SIG-M5 treated with dmso at 0.1 percent for 504 hours (cell line): ENCODE measurements at regions not wholly inside any gene's neighbourhood (a gene's known extent, or its start where the extent isn't known, plus 50 kb on each side); places are given as distances from the start of the nearest gene placed in this dataset.

Source experiments
- DNase-seq: peaks from one replicate; lab custom pipeline; 2025; ENCODE audit not compliant: unreplicated experiment; lab: John Stamatoyannopoulos, UW

DNA sequence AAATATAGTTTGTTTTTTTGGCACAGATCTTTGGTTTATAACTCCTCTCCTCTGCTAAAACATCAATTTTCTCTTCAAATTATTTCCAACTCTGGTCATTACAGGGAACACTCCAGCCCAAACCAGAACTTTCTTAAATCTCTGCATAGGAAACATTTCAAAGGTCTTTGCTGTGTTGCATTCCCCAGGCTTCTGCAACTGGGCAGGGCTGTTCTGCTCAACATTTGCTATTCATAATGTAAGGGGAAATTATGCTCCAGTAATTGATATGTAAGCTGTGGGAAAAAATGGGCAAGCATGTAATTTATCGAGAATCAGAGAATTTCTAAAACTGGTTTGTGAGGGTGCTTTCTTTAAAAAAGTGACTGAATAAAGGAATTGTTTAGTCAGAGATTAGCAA lies 410.4 kb downstream of the TUSC7 start:
- no peak for DNase-seq

DNA sequence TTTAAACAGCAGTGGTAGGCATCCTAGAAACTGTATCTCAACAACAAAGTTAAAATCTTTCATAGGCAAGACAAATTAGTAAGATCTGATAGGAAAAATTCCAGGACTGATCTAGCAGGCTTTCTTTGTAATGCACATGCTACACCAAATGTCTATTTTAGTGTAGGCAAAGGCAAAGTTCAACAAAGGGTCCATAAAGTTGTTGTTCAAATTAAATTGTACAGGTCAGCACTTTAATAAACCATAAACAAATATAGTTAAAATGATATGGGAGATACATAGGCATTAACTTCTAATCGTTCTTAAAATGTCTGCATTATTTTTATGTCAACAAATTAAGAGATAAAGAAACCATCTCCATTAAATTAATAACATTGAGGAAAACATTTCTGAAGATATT lies 413.0 kb downstream of the TUSC7 start:
- DNase-seq: no peak

DNA sequence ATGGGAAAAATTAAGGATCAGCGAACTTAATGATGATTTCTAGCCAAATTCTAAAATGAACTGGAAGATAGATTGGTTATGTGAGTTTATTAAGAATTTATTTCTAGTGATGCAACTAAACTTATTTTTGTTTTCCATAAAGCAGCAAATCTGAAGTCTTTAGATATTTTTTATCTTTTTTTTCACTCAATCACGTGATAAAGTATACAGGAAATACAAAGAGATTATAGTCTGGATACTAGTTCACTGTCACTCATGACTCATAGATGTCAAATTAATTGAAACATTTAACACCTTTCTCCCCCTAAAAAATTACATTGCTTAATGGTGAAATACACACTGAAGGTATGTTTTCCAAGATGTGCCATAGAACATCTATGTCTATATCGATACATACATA lies 416.9 kb downstream of the TUSC7 start:
- no peak for DNase-seq

DNA sequence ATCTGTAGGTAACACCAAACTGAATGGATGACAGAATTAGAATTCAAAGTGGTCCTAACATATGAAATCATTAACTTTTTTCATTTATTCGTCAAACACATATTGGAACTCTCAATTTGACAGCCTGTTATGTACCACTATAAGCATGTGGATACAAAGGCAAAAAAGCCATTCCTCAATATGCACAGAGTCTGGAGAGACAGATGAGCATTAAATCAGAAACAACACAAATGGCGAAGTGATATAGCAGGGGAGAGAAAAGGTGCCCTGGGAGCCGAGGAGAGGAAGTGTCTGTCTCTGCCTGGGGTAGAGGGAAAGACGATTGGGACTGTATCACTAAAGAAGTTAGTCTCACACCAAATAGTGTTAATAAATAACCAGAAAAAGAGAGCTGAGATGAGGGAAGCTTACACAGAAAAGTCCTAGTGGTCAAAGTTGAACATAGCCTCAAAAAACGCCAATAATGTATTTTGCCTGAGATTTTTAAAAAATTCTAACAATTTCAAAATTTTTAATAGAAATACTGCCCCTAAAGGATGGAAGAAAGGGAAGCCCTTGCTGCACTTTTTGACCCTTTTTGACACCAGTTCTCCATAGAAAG lies 417.5 kb downstream of the TUSC7 start:
- DNase-seq: no peak

DNA sequence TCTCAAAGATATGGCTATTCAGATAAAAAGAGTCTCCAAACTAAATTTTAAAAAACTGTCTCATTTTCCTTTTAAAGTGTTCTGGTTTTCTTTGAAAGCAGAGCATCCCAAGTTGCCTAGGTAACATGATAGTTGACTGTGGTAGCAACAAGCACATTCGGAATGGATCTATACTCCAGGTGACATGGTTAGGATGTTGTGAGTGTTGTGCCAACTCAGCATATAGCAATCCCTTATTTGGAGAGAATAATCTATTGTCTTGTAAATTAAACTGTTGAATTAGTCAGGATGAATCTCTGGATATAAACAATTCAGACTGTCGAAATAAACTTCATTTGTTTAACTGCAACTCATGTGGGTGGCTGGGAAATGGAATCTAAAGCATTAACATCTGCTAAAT lies 418.6 kb downstream of the TUSC7 start:
- no peak for DNase-seq

DNA sequence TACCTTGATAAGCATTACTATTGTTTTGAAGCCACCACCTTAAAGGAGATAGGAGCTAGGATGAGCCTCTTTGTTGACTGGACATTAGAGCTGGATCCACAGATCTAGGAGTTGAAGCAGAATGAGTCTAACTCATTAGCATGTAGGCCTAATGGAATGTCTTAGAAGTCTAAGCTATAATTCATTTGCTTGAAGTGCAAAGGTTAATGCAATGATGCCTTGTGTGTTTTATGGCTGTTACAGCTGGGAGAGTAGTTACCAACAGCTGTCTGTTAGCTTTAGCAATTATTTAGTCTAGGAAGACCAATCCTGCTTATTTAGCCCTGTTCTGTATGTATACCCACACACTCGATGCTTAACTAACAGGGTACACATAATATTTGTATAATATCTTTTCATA lies 419.3 kb downstream of the TUSC7 start:
- DNase-seq: no peak

DNA sequence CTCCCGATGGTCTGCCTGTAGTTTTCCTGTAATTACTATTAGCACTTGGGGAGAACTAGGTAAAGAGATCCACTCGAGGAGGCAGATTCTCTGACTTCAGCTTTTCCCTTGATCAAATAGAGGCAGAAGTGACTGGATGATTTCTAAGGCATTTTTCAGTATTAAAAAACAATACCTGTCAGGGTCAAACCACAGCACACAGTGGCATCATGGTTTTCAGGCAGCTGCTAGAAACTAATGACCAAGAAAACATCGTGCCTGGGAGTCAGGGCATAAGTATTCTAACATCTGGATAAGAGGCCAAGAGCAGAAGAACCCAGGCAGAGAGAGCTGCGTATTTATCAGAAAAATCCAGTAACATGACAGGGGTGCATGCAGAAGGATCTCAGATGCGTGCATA lies 419.9 kb downstream of the TUSC7 start:
- no peak for DNase-seq

DNA sequence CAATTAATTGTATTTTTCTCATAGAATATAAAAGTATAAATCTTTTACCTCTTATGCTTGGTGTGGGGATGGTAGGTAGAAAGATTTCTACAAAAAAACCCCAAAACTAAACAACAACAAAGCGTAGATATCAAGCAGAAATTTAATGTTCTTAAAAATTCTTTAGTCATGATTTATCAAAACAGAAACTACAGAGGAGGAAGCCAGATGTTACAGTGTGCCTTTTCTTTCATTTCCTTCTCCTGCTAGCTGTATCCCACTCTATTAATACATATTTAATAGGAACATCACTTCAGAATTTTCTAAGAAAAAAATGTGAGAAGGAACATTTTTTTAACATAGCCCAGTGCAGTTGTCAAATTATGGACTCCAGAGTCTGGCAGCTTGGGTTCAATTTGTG lies 420.6 kb downstream of the TUSC7 start:
- DNase-seq: no peak

DNA sequence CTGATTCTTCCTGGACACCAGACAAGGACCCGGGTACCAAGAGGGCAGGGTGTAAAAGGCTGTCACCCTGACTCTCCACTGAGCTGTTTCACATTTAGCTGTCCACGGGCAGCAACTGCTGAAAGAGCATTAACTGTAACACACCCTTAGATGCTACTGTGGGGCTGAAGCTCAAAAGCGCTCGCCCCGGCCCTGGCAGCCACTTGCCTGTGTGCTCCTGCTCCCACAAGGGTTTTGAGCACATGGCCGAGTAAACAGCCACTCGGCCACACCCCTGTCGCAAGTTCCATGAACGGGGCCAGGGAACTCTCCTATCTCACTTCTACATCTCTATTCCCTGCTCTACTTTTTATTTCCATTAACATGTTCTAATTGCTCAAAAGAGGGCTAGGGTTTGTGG lies 421.7 kb downstream of the TUSC7 start:
- no peak for DNase-seq

DNA sequence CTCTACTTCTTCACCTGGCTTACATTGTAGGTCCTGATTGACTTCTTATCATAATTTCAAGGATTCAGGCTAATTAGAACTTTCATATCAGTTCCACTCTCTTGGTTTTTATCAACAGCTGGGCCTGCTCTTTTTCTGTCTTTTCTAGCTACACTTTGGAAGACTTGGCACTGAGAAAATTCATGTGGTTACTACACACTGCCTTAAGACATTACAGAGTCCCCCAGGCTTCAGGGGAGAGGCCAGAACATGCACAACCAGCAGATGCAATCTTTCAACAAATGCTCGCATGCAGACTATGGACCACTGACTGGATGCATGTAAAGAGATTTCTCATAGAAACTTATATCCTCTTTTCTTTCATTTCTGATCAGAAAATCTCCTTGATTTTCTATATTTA lies 423.5 kb downstream of the TUSC7 start:
- no peak for DNase-seq

DNA sequence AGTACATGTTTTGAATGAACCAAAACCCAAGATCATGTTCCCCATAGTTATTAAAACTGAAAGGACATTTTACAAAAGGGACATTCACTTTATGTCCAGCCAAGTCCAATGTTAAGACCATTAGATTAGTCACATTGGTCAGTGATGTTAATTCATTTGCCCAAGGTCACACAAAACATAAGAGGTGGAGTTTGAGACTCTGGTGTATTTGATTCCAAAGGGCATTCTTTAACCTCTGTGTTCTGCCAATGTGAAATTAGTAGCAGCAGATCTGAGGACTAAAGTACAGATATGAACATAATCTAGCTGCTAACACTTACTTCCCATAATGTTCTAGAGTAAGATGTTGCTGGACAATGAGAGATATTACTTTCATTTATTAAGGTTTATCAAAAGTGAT lies 425.6 kb downstream of the TUSC7 start:
- no peak for DNase-seq

DNA sequence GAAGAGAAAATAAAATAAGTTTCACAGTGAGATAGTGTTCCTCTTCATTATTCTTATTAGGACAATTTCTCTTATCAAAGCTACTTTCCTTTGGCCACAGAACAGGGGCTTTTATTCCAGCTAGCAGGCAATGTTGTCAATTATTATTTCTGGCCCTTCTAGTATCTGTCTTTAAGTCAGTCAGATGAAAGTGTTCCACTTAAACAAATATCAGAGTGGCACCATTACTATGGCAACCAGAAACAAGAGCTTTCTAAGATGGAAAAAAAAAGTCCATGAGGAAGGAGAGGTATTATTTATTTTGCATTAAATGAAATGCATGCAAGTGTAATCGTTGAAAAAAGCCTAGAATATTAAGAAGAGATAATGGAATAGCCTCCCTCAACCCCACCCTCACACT lies 426.4 kb downstream of the TUSC7 start:
- no peak for DNase-seq

DNA sequence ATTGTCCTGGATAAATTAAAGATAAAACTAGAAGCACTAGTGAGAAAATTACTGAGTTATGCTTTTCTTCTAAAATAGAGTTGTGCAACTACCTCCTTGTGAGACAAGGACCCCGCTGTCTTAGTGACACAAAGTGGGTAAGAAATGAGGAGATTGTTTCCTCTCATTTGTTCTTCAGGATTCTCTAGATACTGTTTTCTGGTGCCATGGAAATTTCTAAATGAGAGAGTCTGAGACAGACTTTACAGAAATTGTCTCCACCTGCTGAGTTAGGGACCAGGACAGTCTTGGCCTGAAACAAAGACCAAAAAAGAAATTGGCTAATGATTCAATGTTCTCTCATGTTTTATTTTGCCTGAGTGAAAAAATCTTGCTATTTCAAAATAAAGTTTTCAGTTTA lies 427.5 kb downstream of the TUSC7 start:
- no peak for DNase-seq

DNA sequence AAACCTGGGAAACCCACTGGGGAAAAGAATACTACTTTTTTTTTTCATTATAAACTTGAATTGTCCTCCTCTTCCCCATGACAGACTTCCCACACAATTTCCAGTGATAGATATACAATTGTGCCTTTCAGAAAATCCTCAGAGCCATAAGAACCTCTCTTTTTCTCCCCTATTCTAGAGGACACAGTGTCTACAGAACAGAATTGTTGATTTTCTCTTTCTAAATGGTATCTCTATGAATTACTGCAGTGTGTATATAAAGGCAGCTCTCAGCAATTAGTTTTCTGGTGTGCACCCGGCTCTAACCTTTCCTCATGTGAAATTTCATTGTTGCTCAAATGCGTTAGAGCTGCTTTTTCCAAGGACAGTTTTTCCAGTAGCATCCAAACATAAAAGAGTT lies 430.1 kb downstream of the TUSC7 start:
- DNase-seq: no peak

DNA sequence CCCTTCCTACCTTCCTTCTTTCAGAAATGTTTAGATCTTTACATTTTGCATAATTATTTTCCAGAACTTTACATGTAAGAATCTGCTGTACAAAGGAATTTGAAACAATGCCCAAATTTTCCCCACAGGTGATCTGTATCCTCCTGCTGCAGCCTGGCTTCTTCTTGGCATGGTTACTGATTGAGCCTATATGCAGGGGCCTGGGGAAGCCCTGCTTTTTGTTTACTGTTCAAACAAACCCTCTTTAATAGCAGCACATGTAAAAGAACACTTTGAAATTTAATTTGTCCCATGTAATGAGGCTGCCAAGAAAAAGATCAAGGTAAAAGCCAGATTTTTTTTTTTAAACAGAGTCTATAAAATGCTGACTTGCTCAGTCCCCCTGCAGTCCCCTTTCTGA lies 432.2 kb downstream of the TUSC7 start:
- DNase-seq: no peak

DNA sequence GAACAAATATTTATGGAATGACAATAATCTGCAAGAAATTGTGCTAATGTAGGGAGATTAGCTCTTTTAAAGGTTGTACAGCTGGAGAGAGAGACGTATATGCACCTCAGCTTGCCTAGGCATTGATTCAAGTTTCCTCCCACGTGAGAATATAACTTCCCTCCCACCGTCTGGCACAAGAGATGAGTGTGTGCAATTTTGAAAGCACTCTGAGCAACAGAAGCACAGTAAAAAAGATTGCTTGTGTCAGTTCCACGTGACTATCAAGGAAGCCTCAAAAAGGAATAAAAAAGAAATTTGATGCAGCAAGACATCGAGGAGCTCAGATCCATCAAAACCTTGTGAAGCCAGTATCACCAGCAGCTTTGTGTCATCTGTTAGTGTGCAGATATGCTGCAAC lies 435.3 kb downstream of the TUSC7 start:
- DNase-seq: no peak

DNA sequence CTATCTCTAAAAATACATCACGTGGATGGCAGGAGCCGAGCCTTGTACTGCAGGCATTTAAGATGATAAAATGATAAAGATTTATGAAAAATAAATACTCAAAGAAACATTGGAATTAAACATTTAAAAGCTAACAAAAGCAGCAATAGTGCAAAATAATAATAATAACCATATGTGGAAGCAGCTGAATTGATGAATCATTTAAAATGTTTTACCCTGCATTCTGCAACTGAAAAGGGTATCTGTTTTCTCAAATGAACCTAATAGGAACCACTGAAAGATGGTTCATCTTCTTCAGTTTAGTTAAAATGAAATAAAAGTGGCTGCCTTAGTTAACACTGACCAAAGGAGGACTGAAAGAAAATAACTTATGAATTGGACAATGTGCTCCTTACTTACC lies 436.1 kb downstream of the TUSC7 start:
- no peak for DNase-seq

DNA sequence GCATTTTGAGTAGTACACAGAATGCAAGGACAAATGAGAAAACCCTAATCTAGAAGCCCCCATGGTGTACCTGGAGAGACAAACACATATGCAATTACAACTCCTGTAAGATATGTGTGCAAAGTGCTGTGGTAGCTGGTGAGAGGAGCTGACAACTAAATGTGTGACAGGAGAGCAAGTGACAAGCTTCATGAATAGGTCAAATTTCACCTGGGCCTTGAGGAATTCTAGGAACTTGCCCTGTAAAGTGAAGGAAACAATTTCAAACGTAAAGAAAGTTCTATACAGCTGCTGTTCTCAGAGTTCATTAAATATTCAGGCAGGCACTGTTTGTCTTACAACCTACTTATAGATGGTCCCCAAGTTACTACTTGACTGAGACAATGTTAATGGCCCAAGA lies 437.0 kb downstream of the TUSC7 start:
- no peak for DNase-seq

DNA sequence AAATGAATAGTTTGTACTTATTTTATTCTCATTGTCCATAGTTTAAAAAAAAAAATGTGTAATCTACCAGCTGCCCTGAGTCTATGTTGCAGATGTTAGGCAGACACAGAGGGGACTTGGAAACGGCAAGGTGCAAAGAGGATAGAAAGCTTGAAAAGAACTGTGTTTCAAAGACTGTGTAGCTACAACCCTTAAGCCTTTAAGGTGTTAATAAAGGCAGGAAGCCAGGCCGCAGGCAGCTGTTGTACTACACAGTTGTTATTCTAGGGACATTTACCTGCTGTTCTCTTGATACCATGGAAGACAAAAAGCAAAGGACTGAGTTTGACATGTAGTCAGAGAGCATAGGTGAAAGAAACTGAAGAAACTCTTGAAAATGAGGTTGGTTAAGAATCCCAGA lies 440.0 kb downstream of the TUSC7 start:
- DNase-seq: no peak

DNA sequence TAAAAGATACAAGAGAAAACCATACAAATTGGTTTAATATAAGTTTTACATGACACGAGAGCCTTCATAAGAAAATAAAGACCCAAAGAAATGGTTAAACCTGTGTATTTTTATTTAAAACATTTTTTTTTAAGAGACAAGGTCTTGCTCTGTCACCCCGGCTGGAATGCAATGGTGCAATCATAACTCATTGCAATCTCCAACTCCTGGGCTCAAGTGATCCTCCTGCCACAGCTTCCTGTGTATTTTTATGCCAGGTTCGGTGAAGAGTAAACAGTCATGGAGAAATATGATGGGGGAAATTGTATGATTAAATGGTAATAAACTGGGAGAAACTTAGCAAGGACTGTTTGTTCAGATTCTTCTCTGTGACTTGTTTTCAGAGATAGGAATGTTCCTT lies 441.0 kb downstream of the TUSC7 start:
- no peak for DNase-seq

DNA sequence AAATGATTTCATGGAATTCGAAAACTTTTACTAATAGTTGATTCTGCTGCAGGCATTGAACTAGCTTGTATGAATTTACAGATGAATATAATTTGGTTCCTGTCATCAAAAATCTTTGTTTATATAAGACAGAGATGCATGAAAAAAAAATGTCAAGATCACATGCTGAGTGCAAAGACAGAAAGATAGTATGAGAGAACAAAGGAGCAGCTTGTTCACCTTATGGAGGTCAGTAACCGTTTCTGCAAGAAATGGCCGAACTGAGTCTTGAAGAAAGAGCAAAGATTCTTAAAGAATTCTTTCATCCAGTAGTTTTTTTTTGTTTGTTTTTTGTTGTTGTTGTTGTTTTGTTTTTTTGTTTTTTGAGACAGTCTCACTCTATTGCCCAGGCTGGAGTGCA lies 450.6 kb downstream of the TUSC7 start:
- DNase-seq: no peak

DNA sequence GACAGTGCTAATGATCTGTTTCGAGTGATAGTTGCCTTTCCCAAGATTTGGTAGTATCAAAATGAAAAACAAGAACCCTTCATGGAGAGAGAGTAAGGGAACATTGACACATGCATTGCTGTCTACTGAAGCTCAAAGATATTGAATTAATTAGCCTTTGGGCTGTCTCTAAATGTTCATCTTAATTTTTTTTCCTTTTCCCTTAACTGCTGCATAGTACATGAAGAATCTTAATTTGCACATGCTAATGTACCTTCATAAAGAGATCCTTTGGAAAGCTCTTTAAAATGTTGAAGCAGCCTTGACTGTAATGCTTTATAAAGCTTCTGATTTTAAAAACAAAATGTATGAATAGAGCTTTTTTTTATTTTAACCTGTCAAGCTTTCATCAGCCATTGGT lies 452.2 kb downstream of the TUSC7 start:
- no peak for DNase-seq

DNA sequence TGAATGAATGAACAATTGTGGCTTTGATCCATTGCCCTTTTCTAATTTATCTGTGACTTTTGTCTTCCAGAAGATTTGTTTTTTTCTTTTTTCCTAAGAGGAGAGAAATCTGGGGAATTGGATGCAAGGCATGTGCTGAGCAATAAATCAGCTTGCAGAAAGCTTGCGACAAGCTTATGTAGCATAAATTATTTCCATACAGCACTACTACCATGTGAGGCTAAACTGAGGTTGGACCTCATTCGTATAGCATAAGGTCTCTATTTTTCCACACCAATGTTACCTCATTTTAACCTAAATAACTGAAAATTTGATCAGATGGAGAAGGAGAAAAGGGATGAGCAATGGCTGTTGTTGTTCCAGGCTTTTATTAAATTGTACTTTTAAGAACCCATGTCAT lies 455.6 kb downstream of the TUSC7 start:
- no peak for DNase-seq

DNA sequence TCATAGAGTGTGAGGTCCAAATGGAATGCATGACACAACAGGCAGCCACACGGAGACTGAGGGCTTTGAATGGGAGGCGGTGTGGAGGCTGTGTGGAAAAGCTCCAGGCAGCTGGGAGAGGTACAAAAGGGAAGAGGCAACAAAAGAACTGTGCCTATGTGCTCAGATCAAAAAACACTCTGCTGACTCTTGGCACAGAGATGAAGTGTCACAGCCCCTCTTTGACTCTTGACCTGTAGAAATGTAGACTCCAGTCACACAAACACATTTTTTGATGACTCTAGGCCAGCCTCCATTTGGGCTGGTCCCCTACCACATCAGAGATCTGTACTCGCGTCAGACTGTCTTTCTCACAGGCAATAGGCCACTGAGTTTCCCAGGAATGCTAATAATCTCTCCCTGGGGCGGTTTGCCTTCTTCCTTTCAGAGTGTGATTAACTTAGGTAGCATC lies 456.0 kb downstream of the TUSC7 start:
- DNase-seq: no peak
